H1 (cell line): ENCODE measurements at regions not wholly inside any gene's neighbourhood (a gene's known extent, or its start where the extent isn't known, plus 50 kb on each side); places are given as distances from the start of the nearest gene placed in this dataset.

Source experiments
- CTCF ChIA-PET: fragments of 300-600 bp; sonication (Branson Sonifier 250); formaldehyde crosslinking; loops from one replicate; lab custom pipeline; 2021; ENCODE audit not compliant: partially characterized antibody; lab: Charles Lee
- POLR2A ChIA-PET: fragments of 300-600 bp; sonication (Branson Sonifier 250); formaldehyde crosslinking; loops from one replicate; lab custom pipeline; 2021; ENCODE audit warnings: inconsistent platforms; ENCODE audit not compliant: partially characterized antibody; lab: Charles Lee
- DNase-seq, 2 experiments: peaks; one replicate each; pipeline versions ENCODE4 v3.0.0 to v3.0.0-alpha.2; 2010 to 2022; ENCODE audit warnings: low spot score in 2 of 2, low read depth in 1 of 2, mixed read lengths in 1 of 2
- FAIRE-seq: peaks from 2 replicates; lab custom pipeline; 2011; peaks lifted over from hg19 to GRCh38; lab: Jason Lieb, UNC
- H2AFZ ChIP-seq: 2 replicates; pipeline ENCODE4 v1.8.1; 2012; ENCODE audit warnings: low read length, inconsistent platforms
- H2AK5ac ChIP-seq: 2 replicates; pipeline ENCODE4 v1.6.1; 2013; ENCODE audit warnings: low read depth, low read length
- H2BK120ac ChIP-seq: replicated peaks from 2 replicates; pipeline ENCODE3; 2013; ENCODE audit warnings: low read depth, low read length, inconsistent platforms
- H2BK12ac ChIP-seq: 2 replicates; pipeline ENCODE4 v1.6.1; 2013; ENCODE audit warnings: low read depth, low read length
- H2BK15ac ChIP-seq: 2 replicates; pipeline ENCODE4 v1.6.1; 2013; ENCODE audit warnings: low read length
- H2BK20ac ChIP-seq: 2 replicates; pipeline ENCODE4 v1.6.1; 2013; ENCODE audit warnings: low read length
- H2BK5ac ChIP-seq: 2 replicates; pipeline ENCODE4 v1.6.1; 2013; ENCODE audit warnings: low read depth, low read length
- H3K14ac ChIP-seq: 2 replicates; pipeline ENCODE4 v1.6.1; 2013; ENCODE audit warnings: inconsistent platforms; ENCODE audit not compliant: insufficient read length
- H3K18ac ChIP-seq: 2 replicates; pipeline ENCODE4 v1.6.1; 2013; ENCODE audit warnings: low read length; ENCODE audit errors: extremely low read depth
- H3K23ac ChIP-seq: 2 replicates; pipeline ENCODE4 v1.6.1; 2013; ENCODE audit warnings: inconsistent platforms; ENCODE audit not compliant: insufficient read length
- H3K23me2 ChIP-seq: 2 replicates; pipeline ENCODE4 v1.6.1; 2013; ENCODE audit warnings: low read depth, low read length
- H3K27ac ChIP-seq: 2 replicates; pipeline ENCODE4 v1.6.1; 2011; ENCODE audit warnings: low read depth, low read length, inconsistent platforms
- H3K27me3 ChIP-seq, 4 experiments: replicated peaks in 1 of 4; 1 replicate in 1 of 4; 2 replicates in 3 of 4; pipeline versions ENCODE4 v1.6.1 to v1.8.1; 2011 to 2013; ENCODE audit warnings: low read length in 3 of 4, mild to moderate bottlenecking in 3 of 4, inconsistent platforms in 2 of 4, mixed read lengths in 2 of 4, moderate library complexity in 1 of 4; ENCODE audit not compliant: control insufficient read depth in 3 of 4, insufficient read depth in 3 of 4; ENCODE audit errors: extremely low read depth in 1 of 4
- H3K36me3 ChIP-seq, 4 experiments: 2 replicates each; pipeline versions ENCODE4 v1.6.1 to v1.8.1; 2011 to 2013; ENCODE audit warnings: mild to moderate bottlenecking in 4 of 4, low read length in 3 of 4, moderate library complexity in 2 of 4, control low read depth in 1 of 4, inconsistent platforms in 1 of 4; ENCODE audit not compliant: insufficient read depth in 4 of 4, control insufficient read depth in 2 of 4
- H3K4ac ChIP-seq: replicated peaks from 2 replicates; pipeline ENCODE3; 2013; ENCODE audit warnings: low read length, low read depth, mixed read lengths, inconsistent platforms; ENCODE audit not compliant: insufficient read length
- H3K4me1 ChIP-seq, 4 experiments: replicated peaks in 1 of 4; 1 replicate in 1 of 4; 2 replicates in 3 of 4; pipeline versions ENCODE4 v1.6.1 to v1.8.1; 2011 to 2013; ENCODE audit warnings: low read length in 3 of 4, inconsistent platforms in 2 of 4, mixed read lengths in 1 of 4; ENCODE audit not compliant: insufficient read depth in 4 of 4, control insufficient read depth in 3 of 4
- H3K4me2 ChIP-seq, 2 experiments: 2 replicates each; pipeline versions ENCODE4 v1.6.1 to v1.8.1; 2011 to 2013; ENCODE audit warnings: low read depth in 2 of 2, low read length in 2 of 2, control low read depth in 1 of 2, inconsistent platforms in 1 of 2, mild to moderate bottlenecking in 1 of 2; ENCODE audit not compliant: insufficient read depth in 1 of 2
- H3K4me3 ChIP-seq, 4 experiments: fragments of 200-600, 300-600 bp in 1 of 4; sonication (generic), shearing (Covaris generic), sonication (Bioruptor Twin) in 1 of 4; 2 replicates each; pipeline versions ENCODE4 v1.5.1 to v1.8.1; 2011 to 2016; ENCODE audit warnings: low read length in 4 of 4, low read depth in 3 of 4, control low read depth in 2 of 4, inconsistent platforms in 2 of 4, mild to moderate bottlenecking in 2 of 4, mixed read lengths in 1 of 4, moderate library complexity in 1 of 4; ENCODE audit not compliant: insufficient read depth in 2 of 4; ENCODE audit errors: extremely low read depth in 1 of 4
- H3K56ac ChIP-seq: replicated peaks from 2 replicates; pipeline ENCODE3; 2013; ENCODE audit warnings: low read depth, mild to moderate bottlenecking, mixed read lengths, low read length, inconsistent platforms; ENCODE audit not compliant: insufficient read length
- H3K79me1 ChIP-seq: 2 replicates; pipeline ENCODE4 v1.6.1; 2013; ENCODE audit warnings: low read depth, low read length, control low read depth
- H3K79me2 ChIP-seq, 2 experiments: 2 replicates each; pipeline versions ENCODE4 v1.6.1 to v1.8.1; 2012 to 2013; ENCODE audit warnings: low read length in 2 of 2, mild to moderate bottlenecking in 2 of 2, inconsistent platforms in 1 of 2; ENCODE audit not compliant: insufficient read depth in 2 of 2, control insufficient read depth in 1 of 2
- H3K9ac ChIP-seq, 4 experiments: replicated peaks in 1 of 4; 1 replicate in 1 of 4; 2 replicates in 3 of 4; pipeline versions ENCODE4 v1.6.1 to v1.8.1; 2011 to 2013; ENCODE audit warnings: low read depth in 3 of 4, low read length in 3 of 4, control low read depth in 2 of 4, mild to moderate bottlenecking in 2 of 4, moderate library complexity in 2 of 4, inconsistent platforms in 1 of 4; ENCODE audit errors: extremely low read depth in 1 of 4
- H3K9me3 ChIP-seq, 2 experiments: 2 replicates each; pipeline versions ENCODE4 v1.6.1 to v1.8.1; 2012 to 2013; ENCODE audit warnings: mild to moderate bottlenecking in 2 of 2, moderate library complexity in 2 of 2, control low read depth in 1 of 2, inconsistent platforms in 1 of 2, low read depth in 1 of 2, low read length in 1 of 2, mixed read lengths in 1 of 2; ENCODE audit not compliant: insufficient read depth in 2 of 2
- H4K20me1 ChIP-seq, 2 experiments: replicated peaks in 1 of 2; 2 replicates each; pipeline versions ENCODE3 to v1.8.1; 2011 to 2013; ENCODE audit warnings: inconsistent platforms in 2 of 2, low read length in 2 of 2, mild to moderate bottlenecking in 1 of 2; ENCODE audit not compliant: insufficient read depth in 2 of 2, control insufficient read depth in 1 of 2
- H4K5ac ChIP-seq: 2 replicates; pipeline ENCODE4 v1.6.1; 2013; ENCODE audit warnings: low read length, low read depth, mixed read lengths, inconsistent platforms; ENCODE audit not compliant: insufficient read length
- H4K8ac ChIP-seq: 2 replicates; pipeline ENCODE4 v1.8.0; 2013; ENCODE audit warnings: mild to moderate bottlenecking, moderate library complexity, low read length, inconsistent platforms; ENCODE audit not compliant: insufficient read depth; ENCODE audit errors: extremely low read depth
- H4K91ac ChIP-seq: replicated peaks from 2 replicates; pipeline ENCODE3; 2013; ENCODE audit warnings: low read length, mixed read lengths, inconsistent platforms; ENCODE audit not compliant: insufficient read length
- BACH1 ChIP-seq: IDR thresholded peaks from 2 replicates; pipeline ENCODE4 v1.6.1; 2012; ENCODE audit warnings: low read length, improper control_type of control experiment
- BRCA1 ChIP-seq: IDR thresholded peaks from 2 replicates; pipeline ENCODE4 v1.6.1; 2012; ENCODE audit warnings: low read depth, low read length, improper control_type of control experiment
- CREB1 ChIP-seq: IDR thresholded peaks from 2 replicates; pipeline ENCODE4 v1.6.1; 2012; ENCODE audit warnings: inconsistent platforms
- CTBP2 ChIP-seq: IDR thresholded peaks from 2 replicates; pipeline ENCODE4 v1.7.0; 2011; ENCODE audit warnings: borderline replicate concordance, mild to moderate bottlenecking, moderate library complexity, mixed read lengths, low read length; ENCODE audit not compliant: insufficient read depth, insufficient read length
- CTCF ChIP-seq, 3 experiments: IDR thresholded peaks; 1 replicate in 2 of 3; 2 replicates in 1 of 3; pipeline versions ENCODE4 v1.5.1 to v1.6.1; 2011; ENCODE audit warnings: low read length in 3 of 3, mild to moderate bottlenecking in 3 of 3, inconsistent platforms in 2 of 3, low read depth in 1 of 3, moderate library complexity in 1 of 3; ENCODE audit not compliant: insufficient read depth in 1 of 3; ENCODE audit errors: control extremely low read depth in 1 of 3
- PHF8 ChIP-seq: fragments of 200-600 bp; sonication (generic); conservative IDR thresholded peaks from 2 replicates; pipeline ENCODE4 v1.7.1; 2012; ENCODE audit warnings: low read depth, mild to moderate bottlenecking, inconsistent platforms, low read length, moderate library complexity
- RNF2 ChIP-seq: fragments of 200-900, 300-1000 bp; sonication (generic); IDR thresholded peaks from 2 replicates; pipeline ENCODE4 v1.7.1; 2016; ENCODE audit warnings: borderline replicate concordance, low read depth, mild to moderate bottlenecking, antibody characterized with exemption, low read length; ENCODE audit not compliant: poor library complexity, severe bottlenecking; ENCODE audit errors: missing control alignments
- SP2 ChIP-seq: IDR thresholded peaks from 2 replicates; pipeline ENCODE4 v1.6.1; 2012; ENCODE audit warnings: mild to moderate bottlenecking, low read length, inconsistent platforms
- TAF7 ChIP-seq: optimal IDR thresholded peaks from 2 replicates; pipeline ENCODE3; 2011; ENCODE audit warnings: low read depth, mild to moderate bottlenecking, inconsistent platforms, low read length, moderate library complexity, borderline replicate concordance
- TCF12 ChIP-seq: IDR thresholded peaks from 2 replicates; pipeline ENCODE4 v1.6.1; 2011; ENCODE audit warnings: low read depth, mild to moderate bottlenecking, low read length
- YY1 ChIP-seq: IDR thresholded peaks from 2 replicates; pipeline ENCODE4 v1.6.1; 2011; ENCODE audit warnings: low read depth, mild to moderate bottlenecking, low read length
- WGBS, 2 experiments: shearing (Covaris generic) in 1 of 2; methylation state at CpG; one replicate each; pipeline versions ENCODE4 v1.1.6 to v1.1.7; 2013 to 2015; ENCODE audit warnings: low lambda C conversion rate in 2 of 2, mixed read lengths in 2 of 2, inconsistent platforms in 1 of 2, low coverage in 1 of 2, missing lambda C conversion rate in 1 of 2; ENCODE audit not compliant: insufficient replicate concordance in 2 of 2, insufficient coverage in 1 of 2, insufficient read length in 1 of 2; ENCODE audit errors: extremely low coverage in 1 of 2, missing lambda C conversion rate in 1 of 2; 5-methylcytosine and 5-hydroxymethylcytosine counted together

GRCh38 chrY:15984651-15985398 lies 1460.5 kb downstream of the NLGN4Y start:
- Histone ChIP-seq H3K9ac (no peak overlapping the region), H3K23ac (no peak overlapping the region), H2BK15ac (no peak overlapping the region), H4K20me1 (no peaks in the 10 kb centered on the region), H3K36me3 (no peaks in the 10 kb centered on the region), H4K91ac (no peak overlapping the region), H3K18ac (no peak overlapping the region), H3K79me1 (no peaks in the 10 kb centered on the region), H2AK5ac (no peak overlapping the region), H2BK12ac (no peak overlapping the region), H3K14ac (no peak overlapping the region), H3K4me2 (no peak overlapping the region), H3K23me2 (no peaks in the 10 kb centered on the region), H3K4me1 (no peaks in the 10 kb centered on the region), H3K27me3 (no peaks in the 10 kb centered on the region), H3K4ac (no peak overlapping the region), H3K79me2 (no peaks in the 10 kb centered on the region), H2BK120ac (no peak overlapping the region), H3K9me3 (no peaks in the 10 kb centered on the region), H2BK20ac (no peak overlapping the region), H2AFZ (no peak overlapping the region), H4K8ac (no peak overlapping the region), H3K56ac (no peak overlapping the region), H3K4me3 (no peak overlapping the region), H4K5ac (no peak overlapping the region), H3K27ac (no peak overlapping the region), H2BK5ac (no peak overlapping the region)
- FAIRE-seq (no peak), DNase-seq (no peak)
- CTCF ChIA-PET: no interaction called here
- POLR2A ChIA-PET: no interaction called here
- WGBS, 2 experiments: 91% methylated on average over 2 of the region's 2 CpGs; no CpG with 5 or more reads in 1 of the 2 experiments
- no peak for TF ChIP-seq TCF12
- no peak for TF ChIP-seq TAF7
- TF ChIP-seq PHF8: no peak
- no peak for TF ChIP-seq BRCA1
- no peak for TF ChIP-seq BACH1
- TF ChIP-seq RNF2: no peak
- TF ChIP-seq CTBP2: no peak
- TF ChIP-seq CTCF (IDR thresholded peaks at IDR 0.05; ENCODE audit: control extremely low read depth in 1 of 3, insufficient read depth in 1 of 3, low read depth in 1 of 3, low read length in 3 of 3): no peak
- TF ChIP-seq YY1: no peak
- TF ChIP-seq SP2: no peak
- no peak for TF ChIP-seq CREB1
